ENCODE measurements at regions not wholly inside any gene's neighbourhood (a gene's known extent, or its start where the extent isn't known, plus 50 kb on each side); places are given as distances from the start of the nearest gene placed in this dataset.

GRCh38 chr13:56424246-56424645 is 716.5 kb upstream of the PRR20A start:
- no peak overlapping the region for H3K4me2 ChIP-seq (ENCODE audit: insufficient read depth, low read length)
- ChIA-PET POLR2A (no interaction called here), CTCF (interaction anchor here (1.1 to 1.4 kb wide), 2 partner anchors 9 to 17 kb away, joined by 3 to 4 read pairs; no protein-coding TSS in a partner anchor)
- H3K79me2 ChIP-seq (ENCODE audit: control insufficient read depth, insufficient read depth, low read length): no peaks in the 10 kb centered on the region
- TF ChIP-seq JUN (IDR thresholded peaks at IDR 0.05; ENCODE audit: borderline replicate concordance, insufficient read depth, insufficient read length, low read depth): no peak
- TF ChIP-seq FOS (IDR thresholded peaks at IDR 0.05; ENCODE audit: borderline replicate concordance, insufficient read depth, low read length): no peak
- no peak for TF ChIP-seq POLR2A (IDR thresholded peaks at IDR 0.05; ENCODE audit: low read depth, low read length)
- no peak for TF ChIP-seq GATA2 (IDR thresholded peaks at IDR 0.05; ENCODE audit: insufficient read depth, insufficient read length, low read depth, low read length)
- TF ChIP-seq CTCF (IDR thresholded peaks at IDR 0.05; ENCODE audit: extremely low read depth in 1 of 2, insufficient read depth in 1 of 2, low read depth in 1 of 2, low read length in 2 of 2): no peak
- TF ChIP-seq EZH2 (IDR thresholded peaks at IDR 0.05; ENCODE audit: borderline replicate concordance, low read depth, low read length, severe bottlenecking): no peak
- no peak for TF ChIP-seq MAX (IDR thresholded peaks at IDR 0.05; ENCODE audit: insufficient read depth, insufficient read length)
- no peak for TF ChIP-seq MYC (IDR thresholded peaks at IDR 0.05; ENCODE audit: low read depth, low read length)
- TF ChIP-seq POLR2AphosphoS5 (IDR thresholded peaks at IDR 0.05; ENCODE audit: insufficient read depth, low read depth, low read length): no peak
- peak; percentile 14 for DNase-seq (ENCODE audit: low read depth, low spot score)
- no peaks in the 10 kb centered on the region for H3K9me1 ChIP-seq (replicated peaks; ENCODE audit: control insufficient read depth, extremely low read depth, insufficient read depth, low read length)
- no peaks in the 10 kb centered on the region for H4K20me1 ChIP-seq (replicated peaks; ENCODE audit: control insufficient read depth, extremely low read depth, insufficient read depth, low read length)
- no peaks in the 10 kb centered on the region for H3K9me3 ChIP-seq (replicated peaks; ENCODE audit: control insufficient read depth, insufficient read depth, low read length)
- no peaks in the 10 kb centered on the region for H3K36me3 ChIP-seq (ENCODE audit: control insufficient read depth in 2 of 2, extremely low read depth in 1 of 2, insufficient read depth in 2 of 2, low read length in 2 of 2)
- peak overlapping the region; percentile 47 for H2AFZ ChIP-seq (ENCODE audit: low read depth, low read length)
- no peaks in the 10 kb centered on the region for H3K27me3 ChIP-seq (ENCODE audit: control insufficient read depth in 2 of 2, insufficient read depth in 2 of 2, low read length in 2 of 2)
- no peak overlapping the region for H3K4me3 ChIP-seq (replicated peaks in 1 of 3; ENCODE audit: insufficient read depth in 1 of 3, low read depth in 1 of 3, low read length in 3 of 3)
- no peak overlapping the region for H3K9ac ChIP-seq (replicated peaks; ENCODE audit: extremely low read depth, insufficient read depth, low read length)
- no peak for FAIRE-seq
- intact Hi-C loops (cut with micrococcal nuclease) (no loop called here), dilution Hi-C loops (cut with MboI; ENCODE audit: extremely low pct_ligation_motif_present, low sequenced_read_pairs) (no loop called here)
- no TSS peak for BruUV-seq (replicated peaks)
- no peak overlapping the region for H3K27ac ChIP-seq (ENCODE audit: insufficient read depth, low read depth, low read length)
- no peaks in the 10 kb centered on the region for H3K4me1 ChIP-seq (ENCODE audit: control insufficient read depth, extremely low read depth, insufficient read depth, low read length)
